ENCODE measurements at regions not wholly inside any gene's neighbourhood (a gene's known extent, or its start where the extent isn't known, plus 50 kb on each side); places are given as distances from the start of the nearest gene placed in this dataset.

- TF ChIP-seq EZH2phosphoT487 (IDR thresholded peaks at IDR 0.05; ENCODE audit: borderline replicate concordance, low read depth, low read length) (no peak), CTCF (conservative IDR thresholded peaks at IDR 0.05; ENCODE audit: low read length) (no peak)
- Histone ChIP-seq H3K4me1 (ENCODE audit: insufficient read depth, low read length, poor library complexity, severe bottlenecking) (no peaks in the 10 kb centered on the region), H2AFZ (ENCODE audit: low read length) (no peak overlapping the region), H3K4me3 (ENCODE audit: low read depth, low read length, poor library complexity, severe bottlenecking) (no peak overlapping the region), H3K36me3 (ENCODE audit: insufficient read depth, low read length) (no peaks in the 10 kb centered on the region), H3K9me3 (ENCODE audit: low read length) (no peaks in the 10 kb centered on the region), H3K27ac (ENCODE audit: low read depth, low read length, poor library complexity, severe bottlenecking) (no peak overlapping the region), H3K4me2 (ENCODE audit: low read length) (no peak overlapping the region), H3K79me2 (ENCODE audit: insufficient read depth, low read depth, low read length) (no peaks in the 10 kb centered on the region), H3K9me2 (ENCODE audit: insufficient read depth, low read length) (no peaks in the 10 kb centered on the region), H4K20me1 (ENCODE audit: insufficient read depth, low read length) (no peaks in the 10 kb centered on the region)
- intact Hi-C loops (cut with micrococcal nuclease; ENCODE audit: unreplicated experiment) = no loop called here
- ChIA-PET POLR2A (no interaction called here), CTCF (ENCODE audit: unreplicated experiment) (no interaction called here)
- DNase-seq (ENCODE audit: low spot score) = no peak
- BruUV-seq (replicated peaks) = no TSS peak
Observed at GRCh38 chr11:35893796-35894475, 49.9 kb upstream of the LDLRAD3 start.
